GM12878 (cell line): ENCODE measurements at regions not wholly inside any gene's neighbourhood (a gene's known extent, or its start where the extent isn't known, plus 50 kb on each side); places are given as distances from the start of the nearest gene placed in this dataset.
A peak's percentile ranks its signal among the peaks of the same experiment; 100 is the strongest.

Experiments used
- ATAC-seq: fragments of 200-7000 bp; cut with Tn5 transposase; 3 replicates; pipeline ENCODE4 v1.9.1; 2020; ENCODE audit warnings: mild to moderate bottlenecking, moderate library complexity
- BruUV-seq: library from RNA; stranded (reverse); fragments of 400-500 nt; replicated peaks from 2 replicates; lab custom pipeline; 2021; lab: Mats Ljungman, UMichigan
- CTCF ChIA-PET: fragments of 300-600 bp; sonication (Branson Sonifier 250); formaldehyde crosslinking; extraction: SDS; loops from one replicate; lab custom pipeline; 2021; ENCODE audit warnings: inconsistent platforms; lab: Yijun Ruan, JAX
- POLR2A ChIA-PET: fragments of 350-600 bp; formaldehyde crosslinking; extraction: SDS; loops from one replicate; lab custom pipeline; 2021; ENCODE audit warnings: inconsistent platforms; lab: Charles Lee
- RAD21 ChIA-PET: fragments of 300-600 bp; sonication (Branson Sonifier 250); formaldehyde crosslinking; loops from one replicate; lab custom pipeline; 2023; ENCODE audit warnings: antibody characterized with exemption; ENCODE audit not compliant: unreplicated experiment; lab: Charles Lee
- SMC1A ChIA-PET: fragments of 300-600 bp; sonication (Branson Sonifier 250); formaldehyde crosslinking; loops from one replicate; lab custom pipeline; 2023; ENCODE audit not compliant: unreplicated experiment, uncharacterized antibody; lab: Charles Lee
- DNase-seq: peaks from one replicate; pipeline ENCODE4 v3.0.0-alpha.2; 2011; ENCODE audit warnings: low read depth, low spot score
- FAIRE-seq: peaks from 3 replicates; lab custom pipeline; 2011; peaks lifted over from hg19 to GRCh38; lab: Jason Lieb, UNC
- H2AFZ ChIP-seq: 2 replicates; pipeline ENCODE4 v1.6.0; 2011; ENCODE audit warnings: low read depth, low read length, control low read depth; ENCODE audit not compliant: control insufficient read depth
- H3K27ac ChIP-seq: 2 replicates; pipeline ENCODE4 v1.5.1; 2011; ENCODE audit warnings: control low read depth; ENCODE audit not compliant: control insufficient read depth, insufficient read depth
- H3K27me3 ChIP-seq, 2 experiments: replicated peaks in 1 of 2; 2 replicates each; pipeline versions ENCODE4 v1.6.0 to v1.6.1; 2011; ENCODE audit warnings: low read length in 1 of 2; ENCODE audit not compliant: control insufficient read depth in 2 of 2, insufficient read depth in 2 of 2
- H3K36me3 ChIP-seq, 2 experiments: 2 replicates each; pipeline ENCODE4 v1.5.1; 2011; ENCODE audit warnings: low read length in 1 of 2; ENCODE audit not compliant: control insufficient read depth in 2 of 2, insufficient read depth in 2 of 2
- H3K4me1 ChIP-seq: 2 replicates; pipeline ENCODE4 v1.6.1; 2011; ENCODE audit warnings: mild to moderate bottlenecking, low read length, moderate library complexity, mixed read lengths; ENCODE audit not compliant: control insufficient read depth, insufficient read depth
- H3K4me2 ChIP-seq: 2 replicates; pipeline ENCODE4 v1.6.0; 2011; ENCODE audit warnings: control low read depth; ENCODE audit not compliant: control insufficient read depth, insufficient read depth
- H3K4me3 ChIP-seq: fragments of 200-600 bp; sonication (generic); 2 replicates; pipeline ENCODE4 v1.5.1; 2016
- H3K79me2 ChIP-seq: 2 replicates; pipeline ENCODE4 v1.6.0; 2011; ENCODE audit warnings: low read length; ENCODE audit not compliant: control insufficient read depth, insufficient read depth
- H3K9ac ChIP-seq: 2 replicates; pipeline ENCODE4 v1.8.0; 2011; ENCODE audit warnings: low read length, control low read depth, mixed read lengths; ENCODE audit not compliant: control insufficient read depth, insufficient read depth
- H3K9me3 ChIP-seq: replicated peaks from 3 replicates; pipeline ENCODE4 v1.5.1; 2011; ENCODE audit warnings: mild to moderate bottlenecking, low read length; ENCODE audit not compliant: control insufficient read depth, insufficient read depth
- H4K20me1 ChIP-seq: 2 replicates; pipeline ENCODE4 v1.6.0; 2011; ENCODE audit not compliant: control insufficient read depth, insufficient read depth
- ASH2L ChIP-seq: fragments of 300-600, 200-600 bp; sonication (generic); IDR thresholded peaks from 2 replicates; pipeline ENCODE4 v1.6.1; 2017; ENCODE audit warnings: low read depth, mild to moderate bottlenecking, borderline replicate concordance
- BMI1 ChIP-seq: fragments of 450-650 bp; IDR thresholded peaks from 2 replicates; pipeline ENCODE4 v1.6.1; 2016; ENCODE audit warnings: mild to moderate bottlenecking, moderate library complexity, borderline replicate concordance
- CHD2 ChIP-seq: IDR thresholded peaks from 2 replicates; pipeline ENCODE4 v1.6.1; 2011; ENCODE audit warnings: low read depth, low read length, improper control_type of control experiment, borderline replicate concordance
- E2F4 ChIP-seq: IDR thresholded peaks from 2 replicates; pipeline ENCODE4 v1.6.1; 2012; ENCODE audit warnings: low read depth, low read length, improper control_type of control experiment
- EZH2 ChIP-seq: IDR thresholded peaks from 2 replicates; pipeline ENCODE4 v1.6.1; 2012; ENCODE audit warnings: low read depth, mild to moderate bottlenecking, control low read depth, inconsistent platforms, low read length, borderline replicate concordance; ENCODE audit not compliant: control insufficient read depth
- GATAD2B ChIP-seq: fragments of 450-650 bp; conservative IDR thresholded peaks from 2 replicates; pipeline ENCODE4 v1.6.1; 2017; ENCODE audit warnings: low read depth, mild to moderate bottlenecking, moderate library complexity
- HDGF ChIP-seq: fragments of 450-650 bp; IDR thresholded peaks from 2 replicates; pipeline ENCODE4 v1.6.1; 2016; ENCODE audit warnings: antibody characterized with exemption
- MLLT1 ChIP-seq: fragments of 450-650 bp; IDR thresholded peaks from 2 replicates; pipeline ENCODE4 v1.6.1; 2016; ENCODE audit warnings: mild to moderate bottlenecking
- SKIL ChIP-seq: fragments of 450-650 bp; IDR thresholded peaks from 2 replicates; pipeline ENCODE4 v1.6.1; 2017; ENCODE audit warnings: mild to moderate bottlenecking, low read depth, inconsistent platforms; ENCODE audit not compliant: poor library complexity, severe bottlenecking
- WGBS: methylation state at CpG from one replicate; pipeline ENCODE4 v1.1.6; 2016; ENCODE audit warnings: low lambda C conversion rate; ENCODE audit not compliant: insufficient replicate concordance, insufficient coverage; ENCODE audit errors: missing lambda C conversion rate; 5-methylcytosine and 5-hydroxymethylcytosine counted together
- in situ Hi-C: fragments of 300-500 bp; cut with MboI; formaldehyde crosslinking; loops from 9 replicates; pipeline ENCODE4 v1.14.3; 2018; ENCODE audit warnings: mixed read lengths
- intact Hi-C: fragments of 100-400 bp; cut with micrococcal nuclease; formaldehyde crosslinking; loops from one replicate; pipeline ENCODE4 v1.14.2; 2022; ENCODE audit not compliant: unreplicated experiment

- POLR2A ChIA-PET: interaction anchor here (0.7 to 19.6 kb wide), 16 partner anchors 9 to 69 kb away, joined by 3 to 310 read pairs (median 6); no protein-coding TSS in a partner anchor
- FAIRE-seq: no peak
- CTCF ChIA-PET: interaction anchor here (1.2 to 7.7 kb wide), 12 partner anchors 9 to 77 kb away, joined by 3 to 63 read pairs (median 16); partner anchors contain the start of gene RASGRP1
- no peak overlapping the region for H3K27ac ChIP-seq
- no peaks in the 10 kb centered on the region for H3K79me2 ChIP-seq
- H2AFZ ChIP-seq: no peak overlapping the region
- SMC1A ChIA-PET: interaction anchor here (0.7 to 42.6 kb wide), 14 partner anchors 9 to 180 kb away, joined by 3 to 1803 read pairs (median 4); partner anchors contain the start of gene RASGRP1
- no peak for ATAC-seq
- H3K36me3 ChIP-seq: no peaks in the 10 kb centered on the region
- BruUV-seq: no TSS peak
- no peaks in the 10 kb centered on the region for H3K9me3 ChIP-seq
- no peaks in the 10 kb centered on the region for H3K4me1 ChIP-seq
- no peaks in the 10 kb centered on the region for H4K20me1 ChIP-seq
- TF ChIP-seq ASH2L (no peak), HDGF (peak; percentile 76; the same call in 1 of the 2 replicates)
- intact Hi-C loops: loop anchor here (2.0 kb wide), 1 partner anchor 58 kb away; the partner anchor contains the start of gene RASGRP1
- 54% methylated on average over 7 of the region's 7 CpGs for WGBS
- no peak overlapping the region for H3K4me2 ChIP-seq
- H3K27me3 ChIP-seq: no peaks in the 10 kb centered on the region
- in situ Hi-C loops: no loop called here
- H3K4me3 ChIP-seq: no peak overlapping the region
- no peak overlapping the region for H3K9ac ChIP-seq
- DNase-seq: no peak
- RAD21 ChIA-PET: interaction anchor here (1.2 to 27.0 kb wide), 13 partner anchors 9 to 69 kb away, joined by 3 to 737 read pairs (median 17); partner anchors contain the start of gene RASGRP1
These were observed 57.7 kb upstream of the RASGRP1 start for GRCh38 chr15:38622304-38622703.

- no peaks in the 10 kb centered on the region for H3K4me1 ChIP-seq
- FAIRE-seq (no peak), ATAC-seq (peak; percentile 77), DNase-seq (no peak)
- in situ Hi-C loops (no loop called here), intact Hi-C loops (loop anchor here (2.0 kb wide), 1 partner anchor 58 kb away; the partner anchor contains the start of gene RASGRP1)
- no peaks in the 10 kb centered on the region for H3K27me3 ChIP-seq
- H3K4me2 ChIP-seq: no peak overlapping the region
- H4K20me1 ChIP-seq: no peaks in the 10 kb centered on the region
- no peak overlapping the region for H3K4me3 ChIP-seq
- H3K36me3 ChIP-seq: no peaks in the 10 kb centered on the region
- H3K9ac ChIP-seq: no peak overlapping the region
- ChIA-PET POLR2A (interaction anchor here (0.7 to 19.6 kb wide), 14 partner anchors 9 to 68 kb away, joined by 3 to 310 read pairs (median 8); no protein-coding TSS in a partner anchor), SMC1A (interaction anchor here (0.8 to 42.6 kb wide), 11 partner anchors 9 to 181 kb away, joined by 3 to 1803 read pairs (median 30); partner anchors contain the start of gene RASGRP1), RAD21 (interaction anchor here (1.2 to 27.0 kb wide), 12 partner anchors 8 to 69 kb away, joined by 3 to 737 read pairs (median 30); partner anchors contain the start of gene RASGRP1), CTCF (interaction anchor here (1.3 to 7.7 kb wide), 9 partner anchors 9 to 67 kb away, joined by 3 to 63 read pairs (median 22); partner anchors contain the start of gene RASGRP1)
- H3K79me2 ChIP-seq: no peaks in the 10 kb centered on the region
- no peaks in the 10 kb centered on the region for H3K9me3 ChIP-seq
- no TSS peak for BruUV-seq
- no peak overlapping the region for H2AFZ ChIP-seq
- no peak overlapping the region for H3K27ac ChIP-seq
- 55% methylated on average over 5 of the region's 5 CpGs for WGBS
- no peak for TF ChIP-seq ASH2L
- peak; percentile 36; the same call in 1 of the 2 replicates for TF ChIP-seq MLLT1
- TF ChIP-seq BMI1: peak; percentile 56; the same call in 1 of the 2 replicates
- peak; percentile 28 for TF ChIP-seq SKIL
- peak; percentile 100 for TF ChIP-seq GATAD2B
- no peak for TF ChIP-seq EZH2
- peak; percentile 25; the same call in 1 of the 2 replicates for TF ChIP-seq CHD2
- no peak for TF ChIP-seq E2F4
These were observed 58.3 kb upstream of the RASGRP1 start for GRCh38 chr15:38622908-38623307.
